Erythroblast (primary cell): ENCODE measurements at regions not wholly inside any gene's neighbourhood (a gene's known extent, or its start where the extent isn't known, plus 50 kb on each side); places are given as distances from the start of the nearest gene placed in this dataset.

ENCODE experiments used
- GATA1 ChIP-seq: IDR thresholded peaks from 2 replicates; pipeline ENCODE4 v1.6.1; 2011; ENCODE audit warnings: low read depth, mild to moderate bottlenecking, control low read depth, low read length, moderate library complexity
- POLR2A ChIP-seq: IDR thresholded peaks from 2 replicates; pipeline ENCODE4 v1.6.1; 2011; ENCODE audit warnings: mild to moderate bottlenecking, low read length

- no peak for TF ChIP-seq POLR2A
- no peak for TF ChIP-seq GATA1
Observed at GRCh38 chr4:162645381-162645780, 481.6 kb upstream of the FSTL5 start.
